GM12878 (cell line): ENCODE measurements at regions not wholly inside any gene's neighbourhood (a gene's known extent, or its start where the extent isn't known, plus 50 kb on each side); places are given as distances from the start of the nearest gene placed in this dataset.

Source experiments
- ATAC-seq: fragments of 200-7000 bp; cut with Tn5 transposase; 3 replicates; pipeline ENCODE4 v1.9.1; 2020; ENCODE audit warnings: mild to moderate bottlenecking, moderate library complexity
- BruUV-seq: library from RNA; stranded (reverse); fragments of 400-500 nt; replicated peaks from 2 replicates; lab custom pipeline; 2021; lab: Mats Ljungman, UMichigan
- CTCF ChIA-PET: fragments of 300-600 bp; sonication (Branson Sonifier 250); formaldehyde crosslinking; extraction: SDS; loops from one replicate; lab custom pipeline; 2021; ENCODE audit warnings: inconsistent platforms; lab: Yijun Ruan, JAX
- POLR2A ChIA-PET: fragments of 350-600 bp; formaldehyde crosslinking; extraction: SDS; loops from one replicate; lab custom pipeline; 2021; ENCODE audit warnings: inconsistent platforms; lab: Charles Lee
- RAD21 ChIA-PET: fragments of 300-600 bp; sonication (Branson Sonifier 250); formaldehyde crosslinking; loops from one replicate; lab custom pipeline; 2023; ENCODE audit warnings: antibody characterized with exemption; ENCODE audit not compliant: unreplicated experiment; lab: Charles Lee
- SMC1A ChIA-PET: fragments of 300-600 bp; sonication (Branson Sonifier 250); formaldehyde crosslinking; loops from one replicate; lab custom pipeline; 2023; ENCODE audit not compliant: unreplicated experiment, uncharacterized antibody; lab: Charles Lee
- DNase-seq: peaks from one replicate; pipeline ENCODE4 v3.0.0-alpha.2; 2011; ENCODE audit warnings: low read depth, low spot score
- FAIRE-seq: peaks from 3 replicates; lab custom pipeline; 2011; peaks lifted over from hg19 to GRCh38; lab: Jason Lieb, UNC
- H2AFZ ChIP-seq: 2 replicates; pipeline ENCODE4 v1.6.0; 2011; ENCODE audit warnings: low read depth, low read length, control low read depth; ENCODE audit not compliant: control insufficient read depth
- H3K27ac ChIP-seq: 2 replicates; pipeline ENCODE4 v1.5.1; 2011; ENCODE audit warnings: control low read depth; ENCODE audit not compliant: control insufficient read depth, insufficient read depth
- H3K27me3 ChIP-seq, 2 experiments: replicated peaks in 1 of 2; 2 replicates each; pipeline versions ENCODE4 v1.6.0 to v1.6.1; 2011; ENCODE audit warnings: low read length in 1 of 2; ENCODE audit not compliant: control insufficient read depth in 2 of 2, insufficient read depth in 2 of 2
- H3K36me3 ChIP-seq, 2 experiments: 2 replicates each; pipeline ENCODE4 v1.5.1; 2011; ENCODE audit warnings: low read length in 1 of 2; ENCODE audit not compliant: control insufficient read depth in 2 of 2, insufficient read depth in 2 of 2
- H3K4me1 ChIP-seq: 2 replicates; pipeline ENCODE4 v1.6.1; 2011; ENCODE audit warnings: mild to moderate bottlenecking, low read length, moderate library complexity, mixed read lengths; ENCODE audit not compliant: control insufficient read depth, insufficient read depth
- H3K4me2 ChIP-seq: 2 replicates; pipeline ENCODE4 v1.6.0; 2011; ENCODE audit warnings: control low read depth; ENCODE audit not compliant: control insufficient read depth, insufficient read depth
- H3K4me3 ChIP-seq: fragments of 200-600 bp; sonication (generic); 2 replicates; pipeline ENCODE4 v1.5.1; 2016
- H3K79me2 ChIP-seq: 2 replicates; pipeline ENCODE4 v1.6.0; 2011; ENCODE audit warnings: low read length; ENCODE audit not compliant: control insufficient read depth, insufficient read depth
- H3K9ac ChIP-seq: 2 replicates; pipeline ENCODE4 v1.8.0; 2011; ENCODE audit warnings: low read length, control low read depth, mixed read lengths; ENCODE audit not compliant: control insufficient read depth, insufficient read depth
- H3K9me3 ChIP-seq: replicated peaks from 3 replicates; pipeline ENCODE4 v1.5.1; 2011; ENCODE audit warnings: mild to moderate bottlenecking, low read length; ENCODE audit not compliant: control insufficient read depth, insufficient read depth
- H4K20me1 ChIP-seq: 2 replicates; pipeline ENCODE4 v1.6.0; 2011; ENCODE audit not compliant: control insufficient read depth, insufficient read depth
- BACH1 ChIP-seq: fragments of 450-650 bp; IDR thresholded peaks from 2 replicates; pipeline ENCODE4 v1.6.1; 2017; ENCODE audit warnings: mild to moderate bottlenecking, borderline replicate concordance
- BCL3 ChIP-seq: IDR thresholded peaks from 2 replicates; pipeline ENCODE4 v1.6.1; 2011; ENCODE audit warnings: borderline replicate concordance, low read depth, mild to moderate bottlenecking, moderate library complexity, low read length; ENCODE audit not compliant: insufficient read depth, poor library complexity, severe bottlenecking
- BCLAF1 ChIP-seq: fragments of 450-650 bp; IDR thresholded peaks from 2 replicates; pipeline ENCODE4 v1.6.1; 2017; ENCODE audit warnings: antibody characterized with exemption, mild to moderate bottlenecking, moderate library complexity
- BRCA1 ChIP-seq: IDR thresholded peaks from 2 replicates; pipeline ENCODE4 v1.6.1; 2011; ENCODE audit warnings: low read depth, low read length, improper control_type of control experiment
- CBX5 ChIP-seq: sonication (generic); IDR thresholded peaks from 2 replicates; pipeline ENCODE4 v1.6.1; 2016; ENCODE audit warnings: low read depth, moderate library complexity, mild to moderate bottlenecking, inconsistent platforms
- CREM ChIP-seq: IDR thresholded peaks from 2 replicates; pipeline ENCODE4 v1.6.1; 2014; ENCODE audit warnings: antibody characterized with exemption, low read depth
- E2F4 ChIP-seq: IDR thresholded peaks from 2 replicates; pipeline ENCODE4 v1.6.1; 2012; ENCODE audit warnings: low read depth, low read length, improper control_type of control experiment
- EGR1 ChIP-seq, 2 experiments: IDR thresholded peaks; 1 replicate in 1 of 2; 2 replicates in 1 of 2; pipeline ENCODE4 v1.6.1; 2011 to 2012; ENCODE audit warnings: low read depth in 2 of 2, low read length in 2 of 2, borderline replicate concordance in 1 of 2, mild to moderate bottlenecking in 1 of 2, moderate library complexity in 1 of 2
- GATAD2B ChIP-seq: fragments of 450-650 bp; conservative IDR thresholded peaks from 2 replicates; pipeline ENCODE4 v1.6.1; 2017; ENCODE audit warnings: low read depth, mild to moderate bottlenecking, moderate library complexity
- IKZF1 ChIP-seq: fragments of 450-650 bp; conservative IDR thresholded peaks from 2 replicates; pipeline ENCODE4 v1.6.1; 2017; ENCODE audit warnings: antibody characterized with exemption, mild to moderate bottlenecking
- IRF3 ChIP-seq: fragments of 450-650 bp; IDR thresholded peaks from 2 replicates; pipeline ENCODE4 v1.6.1; 2014; ENCODE audit warnings: mild to moderate bottlenecking
- JUNB ChIP-seq: IDR thresholded peaks from 2 replicates; pipeline ENCODE4 v1.6.1; 2016; ENCODE audit warnings: antibody characterized with exemption, mild to moderate bottlenecking
- RCOR1 ChIP-seq: conservative IDR thresholded peaks from 2 replicates; pipeline ENCODE4 v1.6.1; 2012; ENCODE audit warnings: low read depth, low read length, improper control_type of control experiment
- RELA ChIP-seq: fragments of 450-650 bp; IDR thresholded peaks from 2 replicates; pipeline ENCODE4 v1.8.0; 2014; ENCODE audit warnings: borderline replicate concordance; ENCODE audit not compliant: partially characterized antibody
- RUNX3 ChIP-seq: IDR thresholded peaks from 2 replicates; pipeline ENCODE4 v1.6.1; 2012; ENCODE audit warnings: low read length, inconsistent platforms
- SIX5 ChIP-seq: IDR thresholded peaks from 2 replicates; pipeline ENCODE4 v1.6.1; 2011; ENCODE audit warnings: mild to moderate bottlenecking, low read depth, low read length, moderate library complexity; ENCODE audit not compliant: severe bottlenecking
- SREBF2 ChIP-seq: IDR thresholded peaks from 2 replicates; pipeline ENCODE4 v1.6.1; 2012; ENCODE audit warnings: mild to moderate bottlenecking, low read length
- ZNF274 ChIP-seq: IDR thresholded peaks from one replicate; pipeline ENCODE4 v1.8.0; 2011; ENCODE audit not compliant: insufficient read length, insufficient read depth
- in situ Hi-C: fragments of 300-500 bp; cut with MboI; formaldehyde crosslinking; loops from 9 replicates; pipeline ENCODE4 v1.14.3; 2018; ENCODE audit warnings: mixed read lengths
- intact Hi-C: fragments of 100-400 bp; cut with micrococcal nuclease; formaldehyde crosslinking; loops from one replicate; pipeline ENCODE4 v1.14.2; 2022; ENCODE audit not compliant: unreplicated experiment

- Histone ChIP-seq H3K9me3 (peaks cover under 1% of the 10 kb centered on the region), H3K4me3 (no peak overlapping the region), H2AFZ (no peak overlapping the region), H3K4me1 (peaks cover 4% of the 10 kb centered on the region; the same call in 1 of the 2 replicates), H4K20me1 (no peaks in the 10 kb centered on the region), H3K4me2 (no peak overlapping the region), H3K9ac (no peak overlapping the region), H3K27me3 (no peaks in the 10 kb centered on the region), H3K79me2 (no peaks in the 10 kb centered on the region), H3K36me3 (no peaks in the 10 kb centered on the region), H3K27ac (no peak overlapping the region)
- CTCF ChIA-PET, result no interaction called here
- intact Hi-C loops, result no loop called here
- POLR2A ChIA-PET, result no interaction called here
- no peak for FAIRE-seq
- BruUV-seq, result no TSS peak
- DNase-seq, result no peak
- RAD21 ChIA-PET, result no interaction called here
- ATAC-seq, result no peak
- SMC1A ChIA-PET, result no interaction called here
- in situ Hi-C loops, result no loop called here
- TF ChIP-seq E2F4 (no peak), IRF3 (no peak), RUNX3 (no peak), IKZF1 (no peak), BCLAF1 (no peak), CREM (no peak), RELA (no peak), CBX5 (no peak), BCL3 (no peak), SREBF2 (no peak), RCOR1 (no peak), BACH1 (no peak), GATAD2B (no peak), EGR1 (IDR thresholded peaks at IDR 0.05; ENCODE audit: borderline replicate concordance in 1 of 2, low read depth in 2 of 2, low read length in 2 of 2) (no peak), JUNB (no peak), ZNF274 (no peak), SIX5 (no peak), BRCA1 (no peak)
- TF ChIP-seq, all 136 proteins: peak for 0
These were observed 51.0 kb upstream of the DSC1 start for GRCh38 chr18:31213641-31214040.
